Prostate gland (tissue), 2 donors: ENCODE measurements at regions not wholly inside any gene's neighbourhood (a gene's known extent, or its start where the extent isn't known, plus 50 kb on each side); places are given as distances from the start of the nearest gene placed in this dataset.
"Not testable (repeated sequence)": the region's sequence is repeated elsewhere in the genome, so short reads cannot be mapped to it uniquely, and the experiment has no call there.

Source experiments
- DNase-seq: peaks from one replicate; pipeline ENCODE4 v3.0.0-alpha.2; 2019; ENCODE audit warnings: low spot score
- H3K27ac ChIP-seq, 2 donors: fragments of 200-600 bp; sonication (generic); 2 replicates each; pipeline ENCODE4 v1.5.1; 2017 to 2019
- H3K27me3 ChIP-seq: fragments of 200-600 bp; sonication (generic); replicated peaks from 2 replicates; pipeline ENCODE4 v1.5.1; 2019; ENCODE audit not compliant: insufficient read depth
- H3K36me3 ChIP-seq, 2 donors: fragments of 200-600 bp; sonication (generic); 1 replicate in 1 of 2; 2 replicates in 1 of 2; pipeline versions ENCODE4 v1.5.1 to v1.8.1; 2017 to 2019
- H3K4me1 ChIP-seq: fragments of 200-600 bp; sonication (generic); replicated peaks from 2 replicates; pipeline ENCODE4 v1.5.1; 2019
- H3K4me3 ChIP-seq, 2 donors: fragments of 200-600 bp; sonication (generic); 2 replicates each; pipeline ENCODE4 v1.5.1; 2017 to 2019
- H3K9me3 ChIP-seq: fragments of 200-600 bp; sonication (generic); 2 replicates; pipeline ENCODE4 v1.5.1; 2017
- CTCF ChIP-seq, 4 experiments: fragments of 200-600 bp in 2 of 4; fragments of 450-650 bp in 2 of 4; sonication (generic) in 2 of 4; IDR thresholded peaks; 1 replicate in 3 of 4; 2 replicates in 1 of 4; pipeline ENCODE4 v1.5.1; 2016 to 2019; ENCODE audit warnings: antibody characterized with exemption in 4 of 4, mild to moderate bottlenecking in 2 of 4, moderate library complexity in 2 of 4
- POLR2A ChIP-seq: fragments of 450-650 bp; IDR thresholded peaks from one replicate; pipeline ENCODE4 v1.6.1; 2016; ENCODE audit warnings: antibody characterized with exemption, mild to moderate bottlenecking
- POLR2AphosphoS5 ChIP-seq: sonication (generic); formaldehyde crosslinking; IDR thresholded peaks from one replicate; pipeline ENCODE4 v1.6.1; 2017; ENCODE audit warnings: antibody characterized with exemption
- WGBS: methylation state at CpG from one replicate; pipeline ENCODE4 v1.1.5; 2018; 5-methylcytosine and 5-hydroxymethylcytosine counted together
- intact Hi-C: fragments of 100-400 bp; cut with DNase I; formaldehyde crosslinking; loops from one replicate; pipeline ENCODE4 v1.14.2; 2022

DNA sequence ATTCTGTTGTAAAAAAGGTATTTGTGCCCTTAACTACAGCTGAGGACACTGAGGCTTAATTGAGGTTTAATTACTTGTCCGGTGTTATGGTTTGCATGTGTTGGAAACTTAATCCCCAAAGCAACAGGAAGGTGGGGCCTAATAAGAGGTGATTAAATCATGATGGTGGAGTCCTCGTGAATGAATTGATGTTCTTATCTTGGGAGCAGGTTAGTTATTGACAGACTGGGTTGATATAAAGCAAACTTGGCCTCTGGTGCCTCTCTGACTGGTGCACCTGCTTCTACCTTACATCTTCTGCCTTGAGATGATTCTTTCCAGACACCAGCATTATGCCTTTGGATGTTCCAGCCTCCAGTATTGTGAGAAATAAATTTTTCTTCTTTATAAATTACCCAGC lies 306.5 kb upstream of the HS3ST5 start:
- Histone ChIP-seq H3K4me3 (no peak overlapping the region), H3K4me1 (no peaks in the 10 kb centered on the region), H3K9me3 (no peaks in the 10 kb centered on the region), H3K27me3 (no peaks in the 10 kb centered on the region), H3K27ac (no peak overlapping the region), H3K36me3 (no peaks in the 10 kb centered on the region)
- WGBS = 77% methylated on average over 2 of the region's 2 CpGs
- TF ChIP-seq POLR2A (no peak), CTCF (IDR thresholded peaks at IDR 0.05) (no peak), POLR2AphosphoS5 (no peak)
- intact Hi-C loops = no loop called here
- no peak for DNase-seq

- DNase-seq = no peak
- no peak overlapping the region for H3K4me3 ChIP-seq
- H3K27ac ChIP-seq = no peak overlapping the region
- 67% methylated on average over 2 of the region's 2 CpGs for WGBS
- no peaks in the 10 kb centered on the region for H3K4me1 ChIP-seq
- H3K9me3 ChIP-seq = no peaks in the 10 kb centered on the region
- no peaks in the 10 kb centered on the region for H3K36me3 ChIP-seq
- intact Hi-C loops = no loop called here
- TF ChIP-seq POLR2A (no peak), POLR2AphosphoS5 (no peak), CTCF (IDR thresholded peaks at IDR 0.05) (no peak)
- H3K27me3 ChIP-seq = no peaks in the 10 kb centered on the region
Observed at GRCh38 chr6:114648847-114649246, 306.0 kb upstream of the HS3ST5 start.

GRCh38 chr6:114638341-114638740 lies 295.5 kb upstream of the HS3ST5 start:
- Histone ChIP-seq H3K27ac (no peak overlapping the region), H3K9me3 (no peaks in the 10 kb centered on the region), H3K4me3 (no peak overlapping the region), H3K36me3 (no peaks in the 10 kb centered on the region), H3K4me1 (no peaks in the 10 kb centered on the region), H3K27me3 (peaks cover 2% of the 10 kb centered on the region)
- TF ChIP-seq CTCF (IDR thresholded peaks at IDR 0.05) = no peak
- no peak for TF ChIP-seq POLR2AphosphoS5
- no peak for TF ChIP-seq POLR2A
- no peak for DNase-seq
- WGBS = 23% methylated on average over 4 of the region's 4 CpGs
- intact Hi-C loops = no loop called here

GRCh38 chr6:114634016-114634415 lies 291.2 kb upstream of the HS3ST5 start:
- Histone ChIP-seq H3K4me1 (no peaks in the 10 kb centered on the region), H3K27ac (no peak overlapping the region), H3K9me3 (no peaks in the 10 kb centered on the region), H3K4me3 (no peak overlapping the region), H3K27me3 (peaks cover 2% of the 10 kb centered on the region), H3K36me3 (no peaks in the 10 kb centered on the region)
- DNase-seq = no peak
- intact Hi-C loops = no loop called here
- no peak for TF ChIP-seq CTCF (IDR thresholded peaks at IDR 0.05)
- no peak for TF ChIP-seq POLR2A
- no peak for TF ChIP-seq POLR2AphosphoS5

DNA sequence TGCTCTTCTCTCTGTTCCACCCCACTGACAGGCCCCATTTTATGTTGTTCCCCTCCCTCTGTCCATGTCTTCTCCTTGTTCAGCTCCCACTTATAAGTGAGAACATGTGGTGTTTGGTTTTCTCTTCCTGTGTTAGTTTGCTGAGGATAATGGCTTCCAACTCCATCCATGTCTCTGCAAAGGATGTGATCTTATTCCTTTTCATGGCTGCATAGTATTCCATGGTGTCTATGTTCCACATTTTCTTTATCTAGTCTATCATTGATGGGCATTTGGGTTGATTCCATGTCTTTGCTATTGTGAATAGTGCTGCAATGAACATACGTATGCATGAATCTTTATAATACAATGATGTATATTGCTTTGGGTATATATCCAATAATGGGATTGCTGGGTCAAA lies 283.4 kb upstream of the HS3ST5 start:
- H3K4me3 ChIP-seq, H3K9me3 ChIP-seq, H3K36me3 ChIP-seq, intact Hi-C loops, H3K27me3 ChIP-seq, DNase-seq, H3K27ac ChIP-seq, H3K4me1 ChIP-seq: not testable (repeated sequence)
- WGBS = 98% methylated on average over 1 of the region's 1 CpG
